Thyroid gland (tissue), 4 donors: ENCODE measurements at regions not wholly inside any gene's neighbourhood (a gene's known extent, or its start where the extent isn't known, plus 50 kb on each side); places are given as distances from the start of the nearest gene placed in this dataset.

Source experiments
- CTCF ChIP-seq, 6 experiments: fragments of 200-600 bp in 3 of 6; fragments of 450-650 bp in 3 of 6; sonication (generic) in 3 of 6; IDR thresholded peaks; one replicate each; pipeline ENCODE4 v1.5.1; 2016 to 2019; ENCODE audit warnings: antibody characterized with exemption in 6 of 6, mild to moderate bottlenecking in 2 of 6, inconsistent platforms in 1 of 6, moderate library complexity in 1 of 6
- POLR2A ChIP-seq, 2 donors: fragments of 450-650 bp; IDR thresholded peaks; one replicate each; pipeline ENCODE4 v1.6.1; 2017; ENCODE audit warnings: antibody characterized with exemption in 2 of 2, mild to moderate bottlenecking in 2 of 2, moderate library complexity in 1 of 2

DNA sequence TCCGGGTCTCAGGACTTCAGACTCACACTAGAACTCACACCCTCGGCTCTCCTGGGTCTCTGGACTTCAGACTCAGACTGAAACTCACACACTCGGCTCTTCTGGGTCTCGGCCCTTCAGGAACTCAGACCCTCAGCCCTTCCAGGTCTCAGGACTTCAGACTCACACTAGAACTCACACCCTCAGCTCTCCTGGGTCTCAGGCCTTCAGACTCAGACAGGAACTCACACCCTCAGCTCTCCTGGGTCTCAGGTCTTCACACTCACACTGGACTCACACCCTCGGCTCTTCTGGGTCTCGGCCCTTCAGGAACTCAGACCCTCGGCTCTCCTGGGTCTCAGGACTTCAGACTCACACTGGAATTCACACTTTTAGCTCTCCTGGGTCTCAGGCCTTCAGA lies 137.3 kb downstream of the CRLF2 start:
- no peak for TF ChIP-seq POLR2A (IDR thresholded peaks at IDR 0.05)
- TF ChIP-seq CTCF (IDR thresholded peaks at IDR 0.05), result no peak
